HT-29 (cell line): ENCODE measurements at regions not wholly inside any gene's neighbourhood (a gene's known extent, or its start where the extent isn't known, plus 50 kb on each side); places are given as distances from the start of the nearest gene placed in this dataset.
"Not testable (repeated sequence)": the region's sequence is repeated elsewhere in the genome, so short reads cannot be mapped to it uniquely, and the experiment has no call there.

ENCODE experiments used
- DNase-seq: peaks from one replicate; pipeline ENCODE4 v3.0.0-alpha.2; 2015; ENCODE audit warnings: low spot score

- no peak for DNase-seq
Observed at GRCh38 chr5:130957151-130957550, 207.9 kb downstream of the HINT1 start.

GRCh38 chr5:130955041-130955440 lies 210.0 kb downstream of the HINT1 start:
- no peak for DNase-seq

GRCh38 chr5:130954336-130954735 lies 210.7 kb downstream of the HINT1 start:
- DNase-seq = no peak

GRCh38 chr5:130939059-130939458 lies 226.0 kb downstream of the HINT1 start:
- no peak for DNase-seq

DNA sequence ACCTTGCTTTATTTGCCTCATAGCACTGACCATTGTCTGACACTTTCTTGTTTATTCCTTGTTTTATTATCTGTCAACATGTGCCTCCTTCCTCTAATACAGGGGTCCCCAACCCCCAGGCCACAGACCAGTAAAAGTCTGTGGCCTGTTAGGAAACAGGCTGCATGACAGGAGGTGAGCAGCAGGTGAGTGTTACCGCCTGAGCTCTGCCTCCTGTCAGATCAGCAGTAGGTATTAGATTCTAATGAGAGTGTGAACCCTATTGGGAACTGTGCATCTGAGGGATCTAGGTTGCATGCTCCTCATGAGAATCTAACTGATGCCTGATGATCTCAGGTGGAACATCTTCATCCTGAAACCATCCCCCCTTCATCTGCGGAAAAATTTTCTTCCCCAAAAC lies 228.0 kb downstream of the HINT1 start:
- no peak for DNase-seq

DNA sequence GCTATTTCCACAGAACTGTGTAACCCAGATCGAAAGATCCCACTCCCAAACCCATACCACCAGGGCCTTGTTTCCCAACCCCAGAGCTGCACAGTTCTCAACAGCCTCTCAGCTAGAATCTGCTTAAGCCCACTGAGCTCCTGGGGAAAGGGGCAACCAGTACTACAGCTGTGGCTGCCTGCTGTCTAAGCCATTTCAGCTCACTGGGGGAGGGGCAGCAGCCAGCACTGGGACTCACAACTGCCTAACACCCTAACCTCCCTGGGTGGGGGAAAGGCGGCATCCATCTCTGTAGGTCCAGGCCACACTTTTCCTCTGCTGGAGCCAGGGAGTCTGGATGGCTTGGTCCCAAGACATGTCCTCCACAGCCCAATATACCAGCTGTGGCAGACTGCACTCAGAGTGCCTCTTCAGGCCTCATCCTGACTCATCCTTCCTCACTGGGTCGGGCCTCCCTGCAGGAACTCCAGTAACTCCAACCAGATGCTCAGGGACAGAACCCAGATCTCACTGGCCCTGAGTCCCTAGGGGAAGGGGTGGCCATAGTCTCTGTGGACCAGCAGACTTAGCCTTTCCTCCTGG lies 241.4 kb downstream of the HINT1 start:
- no peak for DNase-seq

- DNase-seq = peak; percentile 40
Observed at GRCh38 chr5:130912088-130912487, 253.0 kb downstream of the HINT1 start.

DNA sequence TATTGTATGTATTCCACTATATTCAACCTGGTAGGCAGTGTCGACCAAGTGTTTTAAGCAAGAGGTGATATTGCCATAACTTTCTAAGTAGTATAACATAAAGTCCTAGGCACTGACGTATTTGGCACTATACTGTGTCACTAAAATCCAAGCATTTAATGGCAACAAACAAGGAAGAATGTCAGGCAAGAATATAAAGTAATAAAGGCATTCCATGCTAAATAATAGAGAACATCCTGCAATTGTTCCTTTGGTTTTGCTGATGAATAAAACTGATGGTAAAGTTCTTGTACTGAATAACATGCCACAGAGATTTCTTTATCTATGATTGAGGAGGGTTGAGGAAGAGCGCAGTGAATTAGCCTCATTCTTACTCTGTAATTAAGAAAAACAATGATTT lies 256.9 kb downstream of the HINT1 start:
- no peak for DNase-seq

DNA sequence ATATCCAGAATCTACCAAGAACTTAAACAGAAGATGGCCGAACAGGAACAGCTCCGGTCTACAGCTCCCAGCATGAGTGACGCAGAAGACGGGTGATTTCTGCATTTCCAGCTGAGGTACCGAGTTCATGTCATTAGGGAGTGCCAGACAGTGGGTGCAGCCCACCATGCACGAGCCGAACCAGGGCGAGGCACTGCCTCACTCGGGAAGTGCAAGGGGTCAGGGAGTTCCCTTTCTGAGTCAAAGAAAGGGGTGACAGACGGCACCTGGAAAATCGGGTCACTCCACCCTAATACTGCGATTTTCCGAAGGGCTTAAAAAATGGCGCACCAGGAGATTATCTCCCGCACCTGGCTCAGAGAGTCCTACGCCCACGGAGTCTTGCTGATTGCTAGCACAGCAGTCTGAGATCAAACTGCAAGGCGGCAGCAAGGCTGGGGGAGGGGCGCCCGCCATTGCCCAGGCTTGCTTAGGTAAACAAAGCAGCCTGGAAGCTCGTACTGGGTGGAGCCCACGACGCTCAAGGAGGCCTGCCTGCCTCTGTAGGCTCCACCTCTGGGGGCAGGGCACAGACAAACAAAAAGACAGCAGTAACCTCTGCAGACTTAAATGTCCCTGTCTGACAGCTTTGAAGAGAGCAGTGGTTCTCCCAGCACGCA lies 267.4 kb downstream of the HINT1 start:
- peak; percentile 66 for DNase-seq

DNA sequence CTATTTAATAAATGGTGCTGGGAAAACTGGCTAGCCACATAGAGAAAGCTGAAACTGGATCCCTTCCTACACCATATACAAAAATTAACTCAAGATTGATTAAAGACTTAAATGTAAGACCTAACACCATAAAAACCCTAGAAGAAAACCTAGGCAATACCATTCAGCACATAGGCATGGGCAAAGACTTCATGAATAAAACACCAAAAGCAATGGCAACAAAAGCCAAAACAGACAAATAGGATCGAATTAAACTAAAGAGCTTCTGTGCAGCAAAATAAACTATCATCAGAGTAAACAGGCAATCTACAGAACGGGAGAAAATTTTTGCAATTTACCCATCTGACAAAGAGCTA lies 267.9 kb downstream of the HINT1 start:
- not testable (repeated sequence) for DNase-seq

GRCh38 chr5:130896636-130897035 lies 268.4 kb downstream of the HINT1 start:
- no peak for DNase-seq

DNA sequence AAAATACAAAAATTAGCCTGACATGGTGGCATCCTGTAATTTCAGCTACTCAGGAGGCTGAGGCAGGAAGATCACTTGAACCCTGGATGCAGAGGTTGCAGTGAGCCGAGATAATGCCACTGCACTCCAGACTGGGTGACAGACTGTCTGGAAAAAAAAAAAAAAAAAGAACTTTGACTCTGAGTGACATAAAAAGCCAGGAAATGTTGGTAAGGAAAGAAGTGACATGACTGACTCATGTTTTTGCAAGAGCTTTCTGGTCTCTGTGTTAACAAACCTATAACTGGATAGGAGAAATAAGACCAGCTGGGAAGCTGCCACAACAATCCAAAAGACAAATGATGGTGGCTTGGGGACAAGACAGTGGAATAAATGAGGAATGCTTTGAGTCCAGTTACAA lies 272.1 kb downstream of the HINT1 start:
- no peak for DNase-seq

GRCh38 chr5:130890610-130891009 lies 274.4 kb downstream of the HINT1 start:
- DNase-seq = no peak

DNA sequence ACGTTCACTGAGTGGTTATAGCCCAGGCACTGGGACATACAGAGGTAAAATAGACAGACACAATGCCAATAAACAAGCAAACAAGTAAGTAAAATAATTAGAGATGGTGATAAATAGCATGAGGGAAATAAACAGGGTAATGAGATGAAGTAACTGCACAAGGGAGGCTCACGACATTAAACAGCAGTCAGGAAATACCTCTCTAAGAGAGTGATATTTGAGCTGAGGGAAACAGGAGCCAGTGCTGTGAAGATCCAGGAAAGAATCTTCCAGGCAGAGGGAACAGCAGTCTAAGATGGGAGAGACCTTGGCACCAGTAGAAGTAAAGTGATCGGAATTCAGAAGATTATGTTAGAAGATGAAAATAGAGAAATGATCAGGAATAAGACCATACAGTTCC lies 279.4 kb downstream of the HINT1 start:
- no peak for DNase-seq

GRCh38 chr5:130885027-130885426 lies 280.0 kb downstream of the HINT1 start:
- DNase-seq = peak; percentile 13

GRCh38 chr5:130884023-130884422 lies 281.0 kb downstream of the HINT1 start:
- no peak for DNase-seq

DNA sequence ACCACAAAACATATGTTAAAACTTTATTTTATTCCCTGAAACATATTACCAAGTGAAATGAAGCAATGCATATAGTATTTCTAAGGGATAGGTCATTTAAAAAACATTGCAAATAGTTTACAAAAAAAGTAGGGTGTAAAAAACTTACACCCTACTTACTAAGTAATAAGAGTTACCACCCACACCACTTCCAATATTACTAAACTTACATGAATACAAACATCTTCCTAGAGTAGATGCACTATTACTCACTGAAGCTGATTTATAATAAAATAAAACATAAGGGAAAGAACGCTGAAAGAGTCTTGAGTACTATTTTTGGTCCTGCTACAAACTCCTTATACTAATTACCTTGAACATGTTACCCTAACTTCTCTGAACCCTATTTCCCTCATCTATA lies 289.4 kb downstream of the HINT1 start:
- DNase-seq = no peak

- DNase-seq = no peak
Observed at GRCh38 chr5:130874861-130875417, 290.1 kb downstream of the HINT1 start.

DNA sequence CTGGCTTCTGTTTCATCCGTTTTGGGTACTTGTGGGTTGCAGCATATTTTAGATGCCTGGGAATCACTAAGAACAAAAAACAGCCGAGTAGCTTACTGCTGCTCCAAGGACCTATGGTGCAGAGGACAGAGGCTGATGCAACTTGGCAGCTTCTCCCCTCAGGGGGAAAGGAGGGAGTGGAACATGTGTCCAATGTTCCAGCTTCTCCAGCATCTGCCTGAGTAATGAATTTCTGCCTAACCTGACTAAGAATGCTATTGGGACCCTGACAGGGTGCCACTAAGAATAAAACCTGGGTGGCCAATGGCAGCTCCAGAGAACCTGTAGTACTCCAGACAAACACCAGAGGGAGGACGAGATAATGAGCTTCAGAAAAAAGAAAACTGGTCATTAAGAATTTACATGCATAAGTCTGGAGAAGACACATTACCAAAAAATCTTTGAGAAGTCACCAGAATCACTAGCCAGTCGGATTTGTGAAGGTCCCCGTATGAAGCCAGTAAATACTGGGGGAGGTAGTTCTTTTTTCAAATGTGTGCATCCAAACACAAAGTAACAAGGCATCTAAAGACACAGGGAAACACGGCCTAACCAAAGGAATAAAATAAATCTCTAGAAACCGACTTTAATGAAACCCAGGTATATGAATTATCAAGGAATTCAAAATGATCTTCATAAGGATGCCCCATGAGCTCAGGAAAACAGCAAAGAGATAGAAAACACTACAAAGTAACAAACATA lies 293.5 kb downstream of the HINT1 start:
- peak; percentile 72 for DNase-seq

DNA sequence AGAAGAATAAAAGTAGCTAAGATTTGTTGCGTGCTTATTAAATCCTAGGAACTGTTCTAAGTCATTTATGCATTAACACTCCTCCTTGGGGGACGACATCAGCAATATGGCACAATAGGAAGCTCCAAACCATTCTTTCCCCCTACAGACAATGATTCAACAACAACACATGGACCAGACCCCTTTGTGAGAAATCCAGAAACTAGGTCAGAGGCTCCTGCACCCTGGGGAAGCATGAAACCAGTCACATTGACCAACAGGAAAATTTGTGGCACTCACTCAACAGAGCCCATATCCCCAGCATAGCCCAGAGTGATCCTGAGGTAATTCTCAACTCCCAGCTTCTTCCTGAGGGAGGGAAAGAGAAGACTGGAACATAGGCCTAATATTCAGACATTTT lies 294.4 kb downstream of the HINT1 start:
- DNase-seq = no peak

DNA sequence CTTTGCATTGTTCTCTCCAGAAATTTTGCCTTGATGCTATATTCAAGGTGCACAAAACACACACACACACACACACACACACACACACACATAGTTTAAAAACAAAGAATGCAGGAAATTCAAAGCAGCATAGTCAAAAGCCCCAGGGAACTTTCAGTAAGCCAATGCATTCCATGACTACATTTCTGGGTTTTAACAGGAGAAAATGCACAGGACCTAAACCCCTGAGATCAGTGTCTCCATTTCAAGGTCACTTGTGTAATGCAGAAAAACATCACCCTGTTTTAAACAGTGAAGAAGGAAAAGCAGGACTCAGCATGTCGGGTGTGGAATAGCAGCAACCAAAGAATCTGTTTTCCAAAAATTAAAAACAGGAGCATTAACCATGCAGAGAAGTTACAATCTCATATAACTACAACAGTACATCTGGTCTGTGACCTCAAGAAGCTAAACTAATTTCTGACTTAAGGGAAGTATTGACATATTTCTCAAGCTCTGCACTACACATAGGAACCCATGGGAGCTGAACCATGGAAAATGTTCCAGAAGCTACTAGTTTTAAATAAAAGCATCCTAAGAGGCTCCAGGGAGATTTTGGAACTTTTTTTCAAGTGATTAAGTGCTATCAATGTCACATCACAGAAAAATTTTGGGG lies 296.7 kb downstream of the HINT1 start:
- DNase-seq = no peak

- no peak for DNase-seq
Observed at GRCh38 chr5:130845049-130845765, 319.8 kb downstream of the HINT1 start.
